Panc1 (cell line): ENCODE measurements at regions not wholly inside any gene's neighbourhood (a gene's known extent, or its start where the extent isn't known, plus 50 kb on each side); places are given as distances from the start of the nearest gene placed in this dataset.

Experiments used
- CTCF ChIP-seq: fragments of 450-650 bp; IDR thresholded peaks from 2 replicates; pipeline ENCODE4 v1.5.1; 2017; ENCODE audit warnings: mild to moderate bottlenecking
- TCF7L2 ChIP-seq: IDR thresholded peaks from 2 replicates; pipeline ENCODE4 v1.6.1; 2011; ENCODE audit warnings: mild to moderate bottlenecking, low read depth, low read length, inconsistent platforms
- TF ChIP-seq, protein P1 (sequence below), 2 experiments: IDR thresholded peaks; 2 replicates each; pipeline ENCODE4 v1.6.1; 2011 to 2012; ENCODE audit warnings: low read depth in 2 of 2, control low read depth in 1 of 2, low read length in 1 of 2, mild to moderate bottlenecking in 1 of 2, moderate library complexity in 1 of 2; ENCODE audit not compliant: insufficient read depth in 1 of 2

GRCh38 chr18:52242711-52243110, 97.3 kb upstream of the DCC start:
- TF ChIP-seq, protein P1, sequence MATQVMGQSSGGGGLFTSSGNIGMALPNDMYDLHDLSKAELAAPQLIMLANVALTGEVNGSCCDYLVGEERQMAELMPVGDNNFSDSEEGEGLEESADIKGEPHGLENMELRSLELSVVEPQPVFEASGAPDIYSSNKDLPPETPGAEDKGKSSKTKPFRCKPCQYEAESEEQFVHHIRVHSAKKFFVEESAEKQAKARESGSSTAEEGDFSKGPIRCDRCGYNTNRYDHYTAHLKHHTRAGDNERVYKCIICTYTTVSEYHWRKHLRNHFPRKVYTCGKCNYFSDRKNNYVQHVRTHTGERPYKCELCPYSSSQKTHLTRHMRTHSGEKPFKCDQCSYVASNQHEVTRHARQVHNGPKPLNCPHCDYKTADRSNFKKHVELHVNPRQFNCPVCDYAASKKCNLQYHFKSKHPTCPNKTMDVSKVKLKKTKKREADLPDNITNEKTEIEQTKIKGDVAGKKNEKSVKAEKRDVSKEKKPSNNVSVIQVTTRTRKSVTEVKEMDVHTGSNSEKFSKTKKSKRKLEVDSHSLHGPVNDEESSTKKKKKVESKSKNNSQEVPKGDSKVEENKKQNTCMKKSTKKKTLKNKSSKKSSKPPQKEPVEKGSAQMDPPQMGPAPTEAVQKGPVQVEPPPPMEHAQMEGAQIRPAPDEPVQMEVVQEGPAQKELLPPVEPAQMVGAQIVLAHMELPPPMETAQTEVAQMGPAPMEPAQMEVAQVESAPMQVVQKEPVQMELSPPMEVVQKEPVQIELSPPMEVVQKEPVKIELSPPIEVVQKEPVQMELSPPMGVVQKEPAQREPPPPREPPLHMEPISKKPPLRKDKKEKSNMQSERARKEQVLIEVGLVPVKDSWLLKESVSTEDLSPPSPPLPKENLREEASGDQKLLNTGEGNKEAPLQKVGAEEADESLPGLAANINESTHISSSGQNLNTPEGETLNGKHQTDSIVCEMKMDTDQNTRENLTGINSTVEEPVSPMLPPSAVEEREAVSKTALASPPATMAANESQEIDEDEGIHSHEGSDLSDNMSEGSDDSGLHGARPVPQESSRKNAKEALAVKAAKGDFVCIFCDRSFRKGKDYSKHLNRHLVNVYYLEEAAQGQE (IDR thresholded peaks at IDR 0.05; ENCODE audit: insufficient read depth in 1 of 2, low read depth in 2 of 2, low read length in 1 of 2) = no peak
- TF ChIP-seq CTCF (no peak), TCF7L2 (no peak)
